ENCODE measurements at regions not wholly inside any gene's neighbourhood (a gene's known extent, or its start where the extent isn't known, plus 50 kb on each side); places are given as distances from the start of the nearest gene placed in this dataset.

DNA sequence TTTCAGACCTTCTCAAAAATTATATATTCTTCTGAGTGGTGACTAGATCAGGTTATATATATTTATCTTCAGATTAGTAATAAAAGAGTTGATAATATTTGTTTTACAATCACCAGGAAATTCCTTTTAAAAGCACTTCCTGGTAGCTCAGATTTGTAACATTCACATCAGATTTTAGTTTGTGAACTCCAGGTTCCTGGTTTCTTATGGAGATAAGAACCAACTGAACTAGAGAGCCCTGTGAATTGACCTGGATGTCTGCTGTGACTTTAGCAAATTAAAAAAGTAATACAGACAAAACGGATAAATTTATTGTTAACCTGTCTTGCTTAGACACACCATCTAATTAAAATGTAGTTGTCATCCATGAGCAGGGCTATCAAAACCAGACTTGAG, 868.7 kb downstream of the BCL11A start:
- no peak for TF ChIP-seq JUN (IDR thresholded peaks at IDR 0.05; ENCODE audit: low read depth, low read length)
- TF ChIP-seq KDM1A (IDR thresholded peaks at IDR 0.05; ENCODE audit: borderline replicate concordance, low read length) = no peak
- TF ChIP-seq POLR2A (IDR thresholded peaks at IDR 0.05; ENCODE audit: control extremely low read depth in 1 of 2, low read depth in 2 of 2, low read length in 2 of 2) = no peak
